Activated CD8-positive, alpha-beta memory T cell treated with anti-CD3 and anti-CD28 coated beads, Interleukin-2, amount 10 ng/mL, durations not matched to agents 7 days and 5 days (primary cell): ENCODE measurements at regions not wholly inside any gene's neighbourhood (a gene's known extent, or its start where the extent isn't known, plus 50 kb on each side); places are given as distances from the start of the nearest gene placed in this dataset.

ENCODE experiments used
- ATAC-seq: fragments of 150-1000 bp; cut with Tn5 transposase; one replicate; pipeline ENCODE4 v1.10.0; 2021; ENCODE audit warnings: moderate library complexity
- CTCF ChIA-PET: fragments of 350-600 bp; sonication (Branson Sonifier 250); formaldehyde crosslinking; loops from one replicate; lab custom pipeline; 2021; ENCODE audit warnings: antibody characterized with exemption; lab: Charles Lee
- DNase-seq: peaks from one replicate; pipeline ENCODE4 v3.0.0-alpha.2; 2020
- H3K27ac Mint-ChIP-seq: one replicate; pipeline ENCODE4 v1.8.0; 2021; ENCODE audit warnings: mild to moderate bottlenecking, mixed read lengths
- H3K27me3 Mint-ChIP-seq: one replicate; pipeline ENCODE4 v1.8.0; 2021; ENCODE audit warnings: mixed read lengths
- H3K36me3 Mint-ChIP-seq: one replicate; pipeline ENCODE4 v1.8.0; 2021; ENCODE audit warnings: mild to moderate bottlenecking, mixed read lengths
- H3K4me1 Mint-ChIP-seq: one replicate; pipeline ENCODE4 v1.8.0; 2021; ENCODE audit warnings: mixed read lengths
- H3K4me3 Mint-ChIP-seq: one replicate; pipeline ENCODE4 v1.8.0; 2021; ENCODE audit warnings: mild to moderate bottlenecking, moderate library complexity, mixed read lengths
- H3K9me3 Mint-ChIP-seq: one replicate; pipeline ENCODE4 v1.8.0; 2022; ENCODE audit warnings: low read depth, mixed read lengths

- Mint-ChIP-seq H3K27ac (no peak overlapping the region), H3K27me3 (no peaks in the 10 kb centered on the region), H3K36me3 (peaks cover 7% of the 10 kb centered on the region), H3K4me3 (no peak overlapping the region), H3K4me1 (peaks cover 14% of the 10 kb centered on the region), H3K9me3 (no peaks in the 10 kb centered on the region)
- CTCF ChIA-PET = interaction anchor here (1.7 kb wide), 1 partner anchor 624 kb away, joined by 4 read pairs; no protein-coding TSS in a partner anchor
- peak; percentile 15 for DNase-seq
- ATAC-seq = no peak
These were observed 456.1 kb upstream of the ID2 start for GRCh38 chr2:8225798-8226197.

GRCh38 chr2:8229546-8229986 lies 452.3 kb upstream of the ID2 start:
- Mint-ChIP-seq H3K27ac (peak overlapping the region; percentile 91), H3K27me3 (no peaks in the 10 kb centered on the region), H3K36me3 (peaks cover 21% of the 10 kb centered on the region), H3K4me3 (peak overlapping the region; percentile 52), H3K9me3 (no peaks in the 10 kb centered on the region), H3K4me1 (peaks cover 17% of the 10 kb centered on the region)
- CTCF ChIA-PET = interaction anchor here (1.0 to 1.5 kb wide), 3 partner anchors 28 to 83 kb away, joined by 3 to 4 read pairs (median 3); no protein-coding TSS in a partner anchor
- DNase-seq (peak; percentile 90), ATAC-seq (peak; percentile 100)

GRCh38 chr2:8230466-8230865 lies 451.4 kb upstream of the ID2 start:
- Mint-ChIP-seq H3K9me3 (no peaks in the 10 kb centered on the region), H3K27ac (peak overlapping the region; percentile 38), H3K4me3 (no peak overlapping the region), H3K36me3 (peaks cover 21% of the 10 kb centered on the region), H3K27me3 (no peaks in the 10 kb centered on the region), H3K4me1 (peaks cover 19% of the 10 kb centered on the region)
- DNase-seq (no peak), ATAC-seq (no peak)
- CTCF ChIA-PET = interaction anchor here (1.0 to 1.5 kb wide), 2 partner anchors 71 to 82 kb away, joined by 3 to 4 read pairs; no protein-coding TSS in a partner anchor

- CTCF ChIA-PET = no interaction called here
- no peak for ATAC-seq
- no peak overlapping the region for H3K4me3 Mint-ChIP-seq
These were observed 450.0 kb upstream of the ID2 start for GRCh38 chr2:8231902-8232301.

GRCh38 chr2:8232871-8233270 lies 449.0 kb upstream of the ID2 start:
- Mint-ChIP-seq H3K27me3 (peaks cover 4% of the 10 kb centered on the region), H3K27ac (no peak overlapping the region), H3K9me3 (no peaks in the 10 kb centered on the region), H3K4me3 (no peak overlapping the region), H3K36me3 (peaks cover 19% of the 10 kb centered on the region), H3K4me1 (peaks cover 21% of the 10 kb centered on the region)
- DNase-seq (no peak), ATAC-seq (no peak)
- CTCF ChIA-PET = no interaction called here

More at GRCh38 chr2:8231902-8232301, 450.0 kb upstream of the ID2 start:
- no peaks in the 10 kb centered on the region for H3K9me3 Mint-ChIP-seq
- H3K27ac Mint-ChIP-seq = no peak overlapping the region
- no peak for DNase-seq
- H3K27me3 Mint-ChIP-seq = no peaks in the 10 kb centered on the region
- peaks cover 19% of the 10 kb centered on the region for H3K4me1 Mint-ChIP-seq
- peaks cover 21% of the 10 kb centered on the region for H3K36me3 Mint-ChIP-seq

- Mint-ChIP-seq H3K27me3 (peaks cover 4% of the 10 kb centered on the region), H3K9me3 (no peaks in the 10 kb centered on the region), H3K4me3 (no peak overlapping the region), H3K27ac (no peak overlapping the region), H3K4me1 (peaks cover 32% of the 10 kb centered on the region), H3K36me3 (peaks cover 18% of the 10 kb centered on the region)
- CTCF ChIA-PET = no interaction called here
- ATAC-seq (no peak), DNase-seq (no peak)
These were observed 447.6 kb upstream of the ID2 start for GRCh38 chr2:8234253-8234652.

GRCh38 chr2:8234757-8235374 lies 447.0 kb upstream of the ID2 start:
- no peak overlapping the region for H3K4me3 Mint-ChIP-seq
- peaks cover 32% of the 10 kb centered on the region for H3K4me1 Mint-ChIP-seq
- H3K27ac Mint-ChIP-seq = no peak overlapping the region
- ATAC-seq = no peak
- H3K9me3 Mint-ChIP-seq = no peaks in the 10 kb centered on the region
- CTCF ChIA-PET = no interaction called here
- H3K36me3 Mint-ChIP-seq = peaks cover 16% of the 10 kb centered on the region
- peak; percentile 40 for DNase-seq
- H3K27me3 Mint-ChIP-seq = peaks cover 4% of the 10 kb centered on the region

GRCh38 chr2:8235419-8235818 lies 446.4 kb upstream of the ID2 start:
- ATAC-seq = no peak
- Mint-ChIP-seq H3K4me1 (peaks cover 32% of the 10 kb centered on the region), H3K27ac (no peak overlapping the region), H3K36me3 (peaks cover 15% of the 10 kb centered on the region), H3K9me3 (no peaks in the 10 kb centered on the region), H3K27me3 (peaks cover 4% of the 10 kb centered on the region), H3K4me3 (no peak overlapping the region)
- CTCF ChIA-PET = no interaction called here
- DNase-seq = peak; percentile 22

- DNase-seq (no peak), ATAC-seq (no peak)
- Mint-ChIP-seq H3K4me3 (no peak overlapping the region), H3K27me3 (peaks cover 4% of the 10 kb centered on the region), H3K4me1 (peaks cover 30% of the 10 kb centered on the region), H3K36me3 (peaks cover 11% of the 10 kb centered on the region), H3K9me3 (no peaks in the 10 kb centered on the region), H3K27ac (no peak overlapping the region)
- CTCF ChIA-PET = no interaction called here
These were observed 445.5 kb upstream of the ID2 start for GRCh38 chr2:8236391-8236790.

GRCh38 chr2:8238521-8239230 lies 443.2 kb upstream of the ID2 start:
- peak overlapping the region; percentile 39 for H3K4me3 Mint-ChIP-seq
- DNase-seq (no peak), ATAC-seq (no peak)
- CTCF ChIA-PET = interaction anchor here (0.7 to 1.8 kb wide), 3 partner anchors 15 to 102 kb away, joined by 3 to 9 read pairs (median 4); no protein-coding TSS in a partner anchor
- peaks cover 30% of the 10 kb centered on the region for H3K4me1 Mint-ChIP-seq
- H3K36me3 Mint-ChIP-seq = peaks cover 4% of the 10 kb centered on the region
- peaks cover 4% of the 10 kb centered on the region for H3K27me3 Mint-ChIP-seq
- peaks cover 3% of the 10 kb centered on the region for H3K9me3 Mint-ChIP-seq
- H3K27ac Mint-ChIP-seq = peak overlapping the region; percentile 65

- Mint-ChIP-seq H3K27ac (no peak overlapping the region), H3K9me3 (peaks cover 3% of the 10 kb centered on the region), H3K4me3 (no peak overlapping the region), H3K27me3 (peaks cover 4% of the 10 kb centered on the region), H3K36me3 (peaks cover 11% of the 10 kb centered on the region), H3K4me1 (peaks cover 30% of the 10 kb centered on the region)
- peak; percentile 55 for ATAC-seq
- CTCF ChIA-PET = interaction anchor here (0.9 to 1.8 kb wide), 2 partner anchors 14 to 103 kb away, joined by 4 to 9 read pairs; no protein-coding TSS in a partner anchor
- peak; percentile 56 for DNase-seq
These were observed 442.2 kb upstream of the ID2 start for GRCh38 chr2:8239531-8240088.

- peaks cover 14% of the 10 kb centered on the region for H3K36me3 Mint-ChIP-seq
- H3K4me3 Mint-ChIP-seq = no peak overlapping the region
- peaks cover 4% of the 10 kb centered on the region for H3K27me3 Mint-ChIP-seq
- CTCF ChIA-PET = no interaction called here
- no peak overlapping the region for H3K27ac Mint-ChIP-seq
- no peak for DNase-seq
- H3K9me3 Mint-ChIP-seq = peaks cover 12% of the 10 kb centered on the region
- ATAC-seq = no peak
- H3K4me1 Mint-ChIP-seq = peaks cover 28% of the 10 kb centered on the region
These were observed 440.5 kb upstream of the ID2 start for GRCh38 chr2:8241317-8241716.

GRCh38 chr2:8242739-8243138 lies 439.1 kb upstream of the ID2 start:
- no peak for DNase-seq
- Mint-ChIP-seq H3K27me3 (no peaks in the 10 kb centered on the region), H3K27ac (no peak overlapping the region), H3K4me3 (no peak overlapping the region), H3K9me3 (peaks cover 21% of the 10 kb centered on the region), H3K36me3 (peaks cover 22% of the 10 kb centered on the region), H3K4me1 (peaks cover 26% of the 10 kb centered on the region)
- ATAC-seq = no peak
- CTCF ChIA-PET = no interaction called here
